Liver (tissue), 3 donors: ENCODE measurements at regions not wholly inside any gene's neighbourhood (a gene's known extent, or its start where the extent isn't known, plus 50 kb on each side); places are given as distances from the start of the nearest gene placed in this dataset.

Experiments used
- CTCF ChIP-seq: fragments of 150-350 bp; IDR thresholded peaks from 2 replicates; pipeline ENCODE4 v1.5.1; 2017; ENCODE audit warnings: improper control_type of control experiment, low read depth, low read length; ENCODE audit not compliant: missing input control
- EGR1 ChIP-seq, 2 donors: IDR thresholded peaks; 2 replicates each; pipeline ENCODE4 v1.6.1; 2016 to 2018; ENCODE audit warnings: antibody characterized with exemption in 2 of 2, low read depth in 2 of 2
- FOXA1 ChIP-seq: IDR thresholded peaks from 2 replicates; pipeline ENCODE4 v1.6.1; 2016; ENCODE audit warnings: antibody characterized with exemption
- HNF4G ChIP-seq: IDR thresholded peaks from 2 replicates; pipeline ENCODE4 v1.6.1; 2016; ENCODE audit warnings: antibody characterized with exemption
- JUND ChIP-seq, 2 donors: IDR thresholded peaks; 2 replicates each; pipeline ENCODE4 v1.6.1; 2016; ENCODE audit warnings: antibody characterized with exemption in 2 of 2
- MAX ChIP-seq: IDR thresholded peaks from 2 replicates; pipeline ENCODE4 v1.6.1; 2016; ENCODE audit warnings: antibody characterized with exemption
- NR2F2 ChIP-seq: IDR thresholded peaks from 2 replicates; pipeline ENCODE4 v1.6.1; 2016; ENCODE audit warnings: antibody characterized with exemption
- RAD21 ChIP-seq, 2 donors: IDR thresholded peaks; 2 replicates each; pipeline ENCODE4 v1.6.1; 2016; ENCODE audit warnings: antibody characterized with exemption in 2 of 2, mild to moderate bottlenecking in 2 of 2
- REST ChIP-seq: IDR thresholded peaks from 2 replicates; pipeline ENCODE4 v1.6.1; 2016; ENCODE audit warnings: antibody characterized with exemption, mild to moderate bottlenecking
- RXRA ChIP-seq, 2 donors: IDR thresholded peaks; 2 replicates each; pipeline ENCODE4 v1.6.1; 2017 to 2018; ENCODE audit warnings: antibody characterized with exemption in 2 of 2, mild to moderate bottlenecking in 1 of 2
- SP1 ChIP-seq: IDR thresholded peaks from 2 replicates; pipeline ENCODE4 v1.6.1; 2018; ENCODE audit warnings: antibody characterized with exemption, mild to moderate bottlenecking
- YY1 ChIP-seq: IDR thresholded peaks from 2 replicates; pipeline ENCODE4 v1.6.1; 2016; ENCODE audit warnings: antibody characterized with exemption, mild to moderate bottlenecking
- TF ChIP-seq, protein P1 (sequence below): IDR thresholded peaks from 2 replicates; pipeline ENCODE4 v1.6.1; 2016; ENCODE audit warnings: antibody characterized with exemption
- donor health status: healthy.
- donor health status: healthy.

GRCh38 chrX:19291086-19291485 is 52.6 kb upstream of the PDHA1 start:
- TF ChIP-seq REST, result no peak
- TF ChIP-seq CTCF, result no peak
- TF ChIP-seq RAD21 (IDR thresholded peaks at IDR 0.05), result no peak
- TF ChIP-seq MAX, result no peak
- TF ChIP-seq, protein P1, sequence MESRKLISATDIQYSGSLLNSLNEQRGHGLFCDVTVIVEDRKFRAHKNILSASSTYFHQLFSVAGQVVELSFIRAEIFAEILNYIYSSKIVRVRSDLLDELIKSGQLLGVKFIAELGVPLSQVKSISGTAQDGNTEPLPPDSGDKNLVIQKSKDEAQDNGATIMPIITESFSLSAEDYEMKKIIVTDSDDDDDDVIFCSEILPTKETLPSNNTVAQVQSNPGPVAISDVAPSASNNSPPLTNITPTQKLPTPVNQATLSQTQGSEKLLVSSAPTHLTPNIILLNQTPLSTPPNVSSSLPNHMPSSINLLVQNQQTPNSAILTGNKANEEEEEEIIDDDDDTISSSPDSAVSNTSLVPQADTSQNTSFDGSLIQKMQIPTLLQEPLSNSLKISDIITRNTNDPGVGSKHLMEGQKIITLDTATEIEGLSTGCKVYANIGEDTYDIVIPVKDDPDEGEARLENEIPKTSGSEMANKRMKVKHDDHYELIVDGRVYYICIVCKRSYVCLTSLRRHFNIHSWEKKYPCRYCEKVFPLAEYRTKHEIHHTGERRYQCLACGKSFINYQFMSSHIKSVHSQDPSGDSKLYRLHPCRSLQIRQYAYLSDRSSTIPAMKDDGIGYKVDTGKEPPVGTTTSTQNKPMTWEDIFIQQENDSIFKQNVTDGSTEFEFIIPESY, result no peak
- no peak for TF ChIP-seq RXRA (IDR thresholded peaks at IDR 0.05)
- no peak for TF ChIP-seq FOXA1
- no peak for TF ChIP-seq YY1
- no peak for TF ChIP-seq NR2F2
- no peak for TF ChIP-seq SP1
- no peak for TF ChIP-seq HNF4G
- no peak for TF ChIP-seq JUND (IDR thresholded peaks at IDR 0.05)
- no peak for TF ChIP-seq EGR1 (IDR thresholded peaks at IDR 0.05; ENCODE audit: low read depth in 2 of 2)
